ENCODE measurements at regions not wholly inside any gene's neighbourhood (a gene's known extent, or its start where the extent isn't known, plus 50 kb on each side); places are given as distances from the start of the nearest gene placed in this dataset.

- TF ChIP-seq IRF3 (IDR thresholded peaks at IDR 0.05; ENCODE audit: low read depth, low read length): no peak
These were observed 393.5 kb downstream of the JRKL start (continued) for GRCh38 chr11:96783311-96783710.

DNA sequence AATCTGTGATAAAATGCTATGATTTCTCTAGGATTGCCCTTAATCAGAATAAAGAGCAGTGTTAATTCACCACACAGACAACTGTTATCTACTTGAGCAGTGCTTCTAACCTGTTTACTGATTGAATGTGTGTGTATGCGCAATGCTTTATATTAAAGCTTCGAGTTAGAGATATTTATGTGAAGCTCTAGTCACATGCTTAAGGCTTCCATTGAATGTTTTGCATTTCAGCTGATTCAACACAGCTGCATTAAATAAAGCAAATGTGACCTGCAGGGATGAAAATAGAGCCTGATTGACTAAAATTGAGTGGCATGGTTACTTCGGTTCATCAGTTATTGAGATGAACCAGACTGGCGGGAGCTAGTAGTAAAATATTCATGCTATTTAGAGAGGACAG is 395.3 kb downstream of the JRKL start:
- Histone ChIP-seq H3K9ac (no peak overlapping the region), H3K27ac (ENCODE audit: low read depth in 2 of 2, low read length in 1 of 2) (no peak overlapping the region), H3K4me3 (ENCODE audit: low read depth in 2 of 2, low read length in 1 of 2) (no peak overlapping the region), H3K79me2 (ENCODE audit: insufficient read depth) (no peaks in the 10 kb centered on the region), H3K36me3 (replicated peaks in 1 of 2; ENCODE audit: control insufficient read depth in 1 of 2, insufficient read depth in 2 of 2, low read length in 1 of 2) (no peaks in the 10 kb centered on the region), H3K9me3 (no peaks in the 10 kb centered on the region), H3K9me2 (no peaks in the 10 kb centered on the region), H3F3A (replicated peaks; ENCODE audit: insufficient read depth) (no peaks in the 10 kb centered on the region), H3K27me3 (ENCODE audit: insufficient read depth) (no peaks in the 10 kb centered on the region), H2AFZ (ENCODE audit: low read depth) (no peak overlapping the region), H3K4me2 (no peak overlapping the region), H4K20me1 (ENCODE audit: insufficient read depth) (no peaks in the 10 kb centered on the region), H3K4me1 (ENCODE audit: control insufficient read depth in 1 of 2, insufficient read depth in 2 of 2, low read depth in 1 of 2, low read length in 1 of 2) (no peaks in the 10 kb centered on the region)
- ChIA-PET CTCF (interaction anchor here (0.9 kb wide), 1 partner anchor 337 kb away, joined by 3 read pairs; no protein-coding TSS in a partner anchor), POLR2A (no interaction called here)
- DNase-seq: no peak
- 43% methylated on average over 4 of the region's 4 CpGs for WGBS (ENCODE audit: low lambda C conversion rate)
- TF ChIP-seq ELF1 (IDR thresholded peaks at IDR 0.05) (no peak), SIN3A (IDR thresholded peaks at IDR 0.05; ENCODE audit: borderline replicate concordance, low read depth, low read length) (no peak), FOXJ3 (CRISPR knock-in tag; IDR thresholded peaks at IDR 0.05) (no peak), MXI1 (IDR thresholded peaks at IDR 0.05; ENCODE audit: low read depth, low read length) (no peak), TCF12 (IDR thresholded peaks at IDR 0.05) (no peak), TEAD4 (IDR thresholded peaks at IDR 0.05; ENCODE audit: borderline replicate concordance, insufficient read depth) (no peak), USF1 (IDR thresholded peaks at IDR 0.05; ENCODE audit: borderline replicate concordance, low read depth) (no peak), RFX5 (IDR thresholded peaks at IDR 0.05; ENCODE audit: low read length) (no peak), POLR2AphosphoS5 (IDR thresholded peaks at IDR 0.05; ENCODE audit: low read depth, low read length) (no peak), JUND (IDR thresholded peaks at IDR 0.05) (no peak), FOXM1 (IDR thresholded peaks at IDR 0.05; ENCODE audit: low read depth) (no peak), ZBTB33 (IDR thresholded peaks at IDR 0.05; ENCODE audit: borderline replicate concordance, low read depth) (no peak)
- TF ChIP-seq, protein P1, sequence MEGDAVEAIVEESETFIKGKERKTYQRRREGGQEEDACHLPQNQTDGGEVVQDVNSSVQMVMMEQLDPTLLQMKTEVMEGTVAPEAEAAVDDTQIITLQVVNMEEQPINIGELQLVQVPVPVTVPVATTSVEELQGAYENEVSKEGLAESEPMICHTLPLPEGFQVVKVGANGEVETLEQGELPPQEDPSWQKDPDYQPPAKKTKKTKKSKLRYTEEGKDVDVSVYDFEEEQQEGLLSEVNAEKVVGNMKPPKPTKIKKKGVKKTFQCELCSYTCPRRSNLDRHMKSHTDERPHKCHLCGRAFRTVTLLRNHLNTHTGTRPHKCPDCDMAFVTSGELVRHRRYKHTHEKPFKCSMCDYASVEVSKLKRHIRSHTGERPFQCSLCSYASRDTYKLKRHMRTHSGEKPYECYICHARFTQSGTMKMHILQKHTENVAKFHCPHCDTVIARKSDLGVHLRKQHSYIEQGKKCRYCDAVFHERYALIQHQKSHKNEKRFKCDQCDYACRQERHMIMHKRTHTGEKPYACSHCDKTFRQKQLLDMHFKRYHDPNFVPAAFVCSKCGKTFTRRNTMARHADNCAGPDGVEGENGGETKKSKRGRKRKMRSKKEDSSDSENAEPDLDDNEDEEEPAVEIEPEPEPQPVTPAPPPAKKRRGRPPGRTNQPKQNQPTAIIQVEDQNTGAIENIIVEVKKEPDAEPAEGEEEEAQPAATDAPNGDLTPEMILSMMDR (IDR thresholded peaks at IDR 0.05): no peak

All from SK-N-SH (cell line).